HG03439 (cell line): ENCODE measurements at regions not wholly inside any gene's neighbourhood (a gene's known extent, or its start where the extent isn't known, plus 50 kb on each side); places are given as distances from the start of the nearest gene placed in this dataset.
A peak's percentile ranks its signal among the peaks of the same experiment; 100 is the strongest.

ENCODE experiments used
- ATAC-seq: cut with Tn5 transposase; IDR thresholded peaks from one replicate; pipeline ENCODE4 v1.9.1; 2021; ENCODE audit warnings: mild to moderate bottlenecking, moderate library complexity; ENCODE audit not compliant: unreplicated experiment

DNA sequence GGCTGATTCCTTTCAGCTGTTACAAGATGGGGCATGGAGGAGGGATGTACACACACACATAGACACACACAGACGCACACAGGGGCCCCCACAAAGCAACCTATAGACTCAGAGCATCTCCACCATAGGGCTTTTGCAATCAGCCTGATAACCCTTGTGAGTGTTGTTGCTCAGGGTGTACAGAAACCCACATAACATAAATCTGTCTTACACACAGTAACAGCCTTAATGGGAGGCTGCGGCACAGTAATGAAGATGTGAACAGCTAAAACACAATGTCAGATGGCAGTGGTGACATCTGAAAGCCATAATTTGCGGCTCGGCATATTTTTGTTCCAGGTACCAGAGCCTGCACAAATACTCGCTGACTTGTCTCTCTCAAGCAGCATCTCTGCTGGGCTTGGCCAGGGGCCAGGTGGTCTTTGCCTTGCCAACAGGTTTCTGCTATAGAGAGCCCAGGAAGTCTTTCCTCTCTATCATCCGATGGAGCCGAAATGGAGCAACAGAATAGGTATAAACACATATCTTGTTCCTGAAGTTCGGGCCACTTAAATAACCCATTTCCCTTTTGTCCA, 357.2 kb upstream of the GATB start:
- no peak for ATAC-seq

DNA sequence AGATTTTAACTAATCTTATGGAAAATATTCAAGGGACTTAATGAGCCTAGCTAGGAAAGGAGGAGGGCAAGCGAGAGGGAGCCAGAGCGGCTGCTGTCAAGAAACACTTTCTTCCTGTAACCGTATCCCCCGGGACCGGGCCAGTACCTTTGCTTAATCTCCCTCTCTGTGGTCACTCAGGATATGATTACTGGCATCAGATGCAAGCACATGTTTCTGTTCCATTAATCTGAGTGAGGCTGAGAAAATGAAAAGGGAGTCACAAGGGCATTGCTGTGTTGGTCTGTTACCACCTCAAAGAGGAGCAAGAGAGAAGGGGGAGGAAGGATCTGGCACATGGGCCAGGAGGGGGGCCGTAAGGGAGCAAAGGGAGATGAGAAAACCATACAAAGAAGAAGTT, 356.7 kb upstream of the GATB start:
- no peak for ATAC-seq

DNA sequence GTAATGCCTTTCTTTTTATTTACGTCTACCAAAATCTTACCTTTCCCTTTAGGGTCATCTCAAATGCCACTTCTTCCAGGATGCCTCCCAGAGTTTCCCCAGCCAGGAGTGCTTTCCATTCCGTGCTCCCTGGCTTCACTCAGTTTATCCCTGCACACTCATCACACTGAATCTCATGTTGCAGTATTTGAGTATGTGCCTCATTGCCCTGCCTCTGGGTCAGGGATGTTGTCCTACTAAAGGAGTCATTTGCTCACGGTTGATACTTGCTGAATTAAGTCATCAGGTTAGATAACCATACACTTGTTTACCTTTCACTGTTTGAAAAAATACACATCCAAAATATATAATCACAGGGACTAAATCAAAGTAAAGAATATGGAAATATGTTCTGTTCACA, 356.2 kb upstream of the GATB start:
- no peak for ATAC-seq

DNA sequence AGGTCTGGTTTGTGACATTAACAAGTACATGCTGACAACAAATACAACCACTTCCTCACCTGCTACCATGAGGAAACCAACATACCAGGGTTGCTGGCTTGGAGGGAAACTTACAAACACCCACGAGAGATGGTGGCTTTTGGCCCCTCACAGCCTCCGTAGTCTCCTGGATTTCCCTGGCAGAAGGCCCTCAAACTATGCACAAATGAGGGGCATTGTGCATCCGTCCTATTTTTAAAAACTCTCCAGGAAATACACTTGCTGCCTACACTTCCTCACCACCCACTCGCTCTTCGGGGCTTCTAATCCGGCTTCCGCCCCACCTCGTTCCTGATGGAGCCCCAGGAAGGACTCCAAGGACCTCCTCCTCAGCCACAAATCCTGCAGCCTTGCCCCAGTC, 355.0 kb upstream of the GATB start:
- ATAC-seq = no peak

DNA sequence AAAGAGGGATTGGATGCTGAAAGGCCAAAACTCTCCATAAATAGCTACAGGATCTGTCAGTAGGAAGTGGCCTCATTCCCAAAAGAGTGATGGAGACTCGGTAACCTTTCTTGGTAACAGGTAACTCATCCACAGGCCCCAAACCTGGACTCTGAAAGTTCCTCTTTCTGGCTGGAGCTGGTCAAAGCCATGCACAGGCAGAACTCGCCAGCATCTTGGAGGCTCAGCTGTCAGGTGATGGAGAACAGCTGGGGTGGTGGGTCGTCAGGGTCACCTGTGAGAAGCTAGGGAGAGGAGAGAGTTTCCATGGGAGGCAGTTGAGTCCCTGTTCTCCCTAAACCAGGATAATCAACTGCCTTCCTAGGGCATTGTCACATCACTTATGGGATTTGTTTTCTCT, 354.3 kb upstream of the GATB start:
- no peak for ATAC-seq

DNA sequence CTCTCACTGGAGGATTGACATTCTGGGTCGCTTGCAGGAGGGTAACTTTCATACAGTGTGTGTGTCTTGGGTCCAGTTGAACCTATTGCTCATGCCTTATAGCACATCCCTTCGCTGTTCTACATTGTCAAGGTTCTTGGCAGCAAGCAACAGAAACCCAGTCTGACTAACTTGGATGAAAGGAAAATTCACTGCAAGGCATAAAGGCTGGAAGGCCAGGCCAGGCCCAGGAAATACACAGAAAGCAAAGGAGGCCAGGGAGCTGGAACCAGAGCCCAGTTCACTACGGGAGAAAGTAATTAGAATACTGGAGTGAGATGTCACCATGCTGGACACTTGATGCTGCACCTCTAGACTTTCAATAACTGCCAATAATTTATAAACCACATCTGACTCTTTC, 353.8 kb upstream of the GATB start:
- ATAC-seq = no peak

DNA sequence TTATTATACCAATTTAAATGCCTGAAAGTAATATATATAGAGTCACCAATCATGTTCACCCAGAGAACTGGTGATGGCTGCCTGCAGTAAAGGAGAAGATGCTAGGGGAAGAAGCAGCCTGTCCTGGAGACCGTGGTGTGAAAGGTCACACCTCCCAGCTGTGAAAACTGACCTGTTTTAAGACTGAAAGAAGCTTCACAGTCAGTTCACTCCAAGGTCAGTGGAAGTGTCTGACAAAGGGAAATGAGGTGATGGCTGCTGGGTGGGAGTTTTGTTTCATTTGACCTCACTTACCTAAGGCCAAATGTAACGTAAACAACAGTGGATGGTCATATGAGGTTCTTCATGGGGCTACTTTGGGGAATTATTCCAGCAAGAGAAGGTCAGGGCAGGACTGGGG, 352.1 kb upstream of the GATB start:
- ATAC-seq = peak; percentile 70

DNA sequence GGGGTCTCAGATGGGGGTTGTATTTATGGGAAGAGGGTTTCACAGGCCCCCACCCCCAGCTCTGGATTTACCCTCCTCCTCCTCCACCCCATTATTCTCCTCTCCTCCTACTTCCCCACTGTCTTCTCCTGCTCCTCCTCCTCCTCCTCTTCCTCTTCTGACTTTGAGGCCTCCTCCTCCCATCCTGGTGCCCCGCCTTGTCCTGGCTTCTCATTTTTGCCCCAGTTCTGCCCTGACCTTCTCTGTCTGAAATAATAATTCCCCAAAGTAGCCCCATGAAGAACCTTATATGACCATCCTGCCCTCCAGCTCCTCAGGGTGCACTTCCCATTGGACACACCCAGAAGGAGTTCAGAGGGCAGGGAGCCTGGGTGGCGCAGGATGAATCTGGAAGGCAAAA, 351.4 kb upstream of the GATB start:
- no peak for ATAC-seq

DNA sequence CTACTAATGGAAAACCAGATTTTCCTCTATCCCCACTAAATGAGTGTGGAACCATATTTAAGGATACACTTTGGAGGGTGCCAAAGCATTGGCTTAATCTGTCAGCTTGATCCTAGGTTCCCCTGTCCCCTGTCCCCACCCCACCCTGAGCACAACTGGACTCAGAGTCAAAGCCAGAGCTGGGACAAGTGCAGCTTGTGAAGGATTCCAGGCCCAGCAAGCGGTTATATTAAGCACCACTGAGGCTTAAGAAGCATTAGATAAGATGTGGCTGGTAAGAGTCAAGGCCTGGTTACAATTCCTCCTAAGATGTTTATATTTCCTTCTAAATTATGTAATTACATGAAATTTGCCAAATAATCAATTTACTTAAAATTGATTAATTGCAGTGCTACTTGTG, 350.0 kb upstream of the GATB start:
- no peak for ATAC-seq

DNA sequence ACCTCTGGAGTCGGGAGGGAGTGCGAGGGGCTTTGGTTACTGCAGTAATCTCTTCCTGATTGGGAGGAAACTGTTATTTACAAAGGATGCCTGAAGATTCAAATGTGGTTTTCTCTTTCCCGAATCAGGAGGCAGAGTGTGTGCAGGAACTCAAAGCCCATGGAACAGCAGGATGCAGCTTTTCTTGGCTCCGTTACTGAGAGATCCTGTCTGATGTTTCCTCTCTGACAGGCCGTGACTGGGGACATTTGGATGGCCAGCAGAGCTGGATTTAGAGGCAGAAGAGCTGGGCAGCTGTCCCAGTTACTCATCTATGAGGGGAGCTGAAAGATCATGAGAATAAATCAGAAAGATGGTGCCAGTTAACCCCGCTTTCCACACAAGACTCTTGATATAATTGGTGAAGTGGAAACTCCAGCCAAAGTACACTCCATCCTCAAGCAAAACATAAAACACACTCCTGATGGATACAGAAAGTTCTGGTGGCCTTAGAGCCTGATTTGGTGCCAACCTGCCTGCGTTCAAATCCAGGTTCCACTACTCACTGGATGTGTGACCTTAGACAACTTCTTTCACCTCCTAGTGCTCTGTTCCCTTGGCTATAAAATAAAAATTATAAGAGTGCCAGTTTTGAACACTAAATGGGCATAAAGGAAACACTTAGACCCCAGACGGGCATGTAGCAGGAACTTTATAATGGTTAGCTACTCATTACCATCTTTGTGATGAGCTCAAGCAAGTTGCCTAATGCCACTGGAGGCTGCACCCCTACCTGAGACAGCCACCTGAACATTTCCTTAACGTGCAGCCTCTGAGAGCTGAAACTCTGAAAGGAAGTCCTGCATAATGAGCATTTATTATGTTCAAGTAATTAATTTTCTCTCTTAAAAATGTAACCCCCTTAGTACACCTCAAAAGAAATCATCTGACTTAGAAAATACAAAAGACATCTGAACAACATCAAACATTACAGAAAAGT, 349.0 kb upstream of the GATB start:
- ATAC-seq = no peak

DNA sequence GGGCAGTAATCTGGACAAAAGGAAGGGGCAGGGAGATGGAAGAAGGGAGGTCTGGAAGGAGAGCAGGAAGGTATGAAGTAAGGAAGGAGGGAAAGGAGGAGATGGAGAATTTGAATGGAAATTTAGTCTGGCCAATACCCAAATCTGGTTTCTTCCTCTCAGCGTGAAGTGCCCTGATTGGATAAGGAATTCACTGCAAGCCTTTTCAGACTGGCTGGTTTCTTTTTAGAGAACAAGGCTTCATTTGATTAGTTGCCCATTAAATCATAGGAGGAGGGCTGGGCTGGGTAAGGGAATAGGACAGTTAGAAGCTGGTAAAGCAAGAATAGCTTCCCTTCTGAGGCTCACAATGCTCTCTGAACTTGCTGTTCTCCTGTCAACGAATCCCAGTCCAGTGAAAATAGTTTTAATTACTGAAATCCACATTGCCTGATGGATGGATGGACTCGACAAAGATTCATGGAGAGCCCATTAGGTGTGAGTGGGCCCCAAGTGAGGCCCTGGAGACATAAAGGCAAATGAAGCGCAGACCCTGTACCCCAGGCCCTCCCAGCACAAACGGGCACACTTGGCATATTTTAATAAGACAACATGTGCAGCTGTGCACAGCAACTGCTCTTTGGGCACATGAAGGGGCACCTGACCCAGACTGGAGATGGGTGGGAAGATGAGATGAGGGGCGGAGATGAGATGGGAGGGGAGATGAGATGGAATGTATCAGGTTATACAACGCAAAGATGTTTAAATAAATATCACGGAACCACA, 347.1 kb upstream of the GATB start:
- no peak for ATAC-seq

DNA sequence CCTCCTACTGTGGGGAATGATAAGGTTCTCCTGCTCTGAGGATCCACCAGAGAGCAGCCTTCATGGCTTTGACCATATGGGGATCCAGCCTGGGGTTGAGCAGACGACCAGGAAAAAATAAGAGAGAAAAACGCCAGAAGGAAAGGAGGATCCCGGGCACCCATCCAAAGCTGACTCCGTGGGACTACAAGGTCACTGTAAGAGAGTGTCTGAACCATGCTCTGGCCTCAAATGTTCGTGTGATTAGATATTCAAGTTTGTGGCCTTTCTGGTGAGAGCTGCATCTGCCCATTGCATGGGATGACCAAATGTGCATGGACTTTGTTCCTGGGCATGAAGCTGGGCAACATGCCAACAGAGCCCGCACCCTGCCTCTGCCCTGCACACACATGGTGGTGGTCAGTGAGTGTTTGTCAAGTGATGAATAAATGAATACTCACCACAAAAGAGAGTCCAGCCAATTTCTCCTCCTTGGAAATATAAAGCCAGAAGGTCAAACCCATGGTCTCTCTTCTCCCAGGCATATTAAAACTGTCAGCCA, 346.0 kb upstream of the GATB start:
- ATAC-seq = no peak

DNA sequence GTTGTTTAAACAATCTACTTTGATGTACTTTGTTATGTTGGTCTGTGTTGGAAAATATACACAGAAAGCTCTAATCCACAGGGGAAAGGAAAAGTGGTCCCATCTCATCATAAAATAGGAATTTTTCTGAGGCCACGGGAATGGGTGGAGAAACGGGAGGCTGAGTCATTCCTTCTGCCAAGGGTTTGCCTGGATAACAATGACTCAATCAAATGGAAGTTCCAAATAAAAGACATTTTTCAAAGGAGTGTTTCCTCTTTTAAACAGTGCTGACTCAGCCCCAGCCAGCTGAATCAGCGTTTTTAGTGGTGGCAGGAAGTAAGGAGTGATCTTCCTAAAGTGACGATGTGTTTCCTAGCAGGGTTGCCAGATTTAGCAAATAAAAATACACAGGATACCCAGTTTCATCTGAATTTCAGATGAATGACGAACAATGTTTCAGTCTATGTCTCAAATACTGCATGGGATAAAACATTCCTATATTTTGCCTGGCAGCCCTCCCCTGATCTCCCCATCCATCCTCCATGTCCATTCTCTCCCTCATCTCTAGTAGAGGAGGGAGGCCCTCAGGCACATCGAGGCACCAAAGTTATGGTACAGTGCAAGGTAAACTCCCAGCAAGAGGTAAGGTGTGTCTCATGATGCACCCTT, 345.4 kb upstream of the GATB start:
- no peak for ATAC-seq

DNA sequence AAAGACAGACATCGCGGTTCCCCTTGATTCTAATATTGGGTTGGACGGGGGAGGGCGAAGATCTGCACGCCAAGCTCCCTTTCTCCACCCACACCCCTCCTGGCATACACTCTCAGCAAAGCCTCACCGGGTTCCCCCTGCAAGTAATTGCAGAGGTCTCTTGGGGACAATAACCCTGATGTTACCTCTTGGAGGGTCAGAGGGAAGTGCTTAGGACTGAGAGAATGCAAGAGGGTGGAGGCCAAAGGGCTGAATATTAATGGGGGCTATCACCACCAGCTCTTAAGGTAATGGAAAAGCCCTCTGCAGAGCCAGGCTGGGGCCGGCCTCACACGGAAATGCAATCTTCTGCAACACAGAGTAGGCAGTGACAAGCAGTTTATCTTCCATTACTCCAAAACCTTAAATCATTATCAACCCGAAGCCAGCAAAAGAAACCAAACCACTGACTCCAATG, 344.1 kb upstream of the GATB start:
- no peak for ATAC-seq

DNA sequence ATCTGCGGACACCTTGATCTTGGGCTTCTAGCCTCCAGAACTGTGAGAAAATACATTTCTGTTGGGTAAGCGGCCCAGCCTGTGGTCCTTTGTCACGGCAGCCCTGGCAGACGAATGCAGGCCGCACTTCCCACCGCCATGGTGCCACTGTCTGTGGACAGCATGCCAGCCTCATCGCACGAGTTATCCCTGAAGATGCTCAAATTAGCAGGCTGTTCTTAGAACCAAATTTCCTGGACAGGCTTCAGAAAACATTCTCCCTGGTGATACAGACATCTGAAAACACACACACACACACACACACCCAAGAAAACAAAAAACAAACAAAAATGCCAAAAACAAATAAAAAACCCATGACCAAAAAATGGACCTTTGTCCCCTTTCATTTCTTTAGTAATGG, 343.5 kb upstream of the GATB start:
- ATAC-seq = no peak

DNA sequence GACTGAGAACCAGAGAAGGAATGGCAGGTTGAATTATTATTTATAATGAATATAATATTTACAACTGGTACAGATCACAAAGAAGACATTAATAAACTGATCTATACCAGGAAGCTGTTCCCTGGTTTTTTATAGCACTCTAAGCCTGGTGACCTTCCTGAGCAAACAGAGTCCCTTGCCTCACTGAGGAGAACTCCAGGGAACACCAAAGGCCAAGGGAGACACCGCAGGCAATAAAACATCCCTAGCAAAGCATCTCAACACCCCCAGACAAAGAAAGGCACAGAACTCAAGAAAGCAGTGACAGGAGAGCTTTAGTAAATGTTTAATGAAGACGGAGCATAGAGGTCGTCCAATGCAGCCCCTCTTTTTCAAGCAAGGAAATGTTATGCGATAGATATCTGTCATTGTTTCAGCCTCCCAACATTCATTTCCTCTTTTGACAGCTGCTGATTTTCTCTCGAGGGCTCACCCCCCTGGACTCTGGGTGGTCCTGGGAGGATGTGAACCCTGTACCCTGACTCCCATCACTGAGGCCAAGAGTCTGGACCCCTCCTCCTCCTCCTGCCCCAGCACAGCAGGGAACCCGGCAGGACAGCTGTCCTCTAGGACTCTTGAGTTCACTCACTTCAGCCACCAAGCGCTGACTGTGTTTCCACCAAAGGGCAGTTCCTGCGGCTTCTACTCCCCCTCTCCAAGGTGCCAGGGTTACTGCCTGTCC, 342.5 kb upstream of the GATB start:
- no peak for ATAC-seq

DNA sequence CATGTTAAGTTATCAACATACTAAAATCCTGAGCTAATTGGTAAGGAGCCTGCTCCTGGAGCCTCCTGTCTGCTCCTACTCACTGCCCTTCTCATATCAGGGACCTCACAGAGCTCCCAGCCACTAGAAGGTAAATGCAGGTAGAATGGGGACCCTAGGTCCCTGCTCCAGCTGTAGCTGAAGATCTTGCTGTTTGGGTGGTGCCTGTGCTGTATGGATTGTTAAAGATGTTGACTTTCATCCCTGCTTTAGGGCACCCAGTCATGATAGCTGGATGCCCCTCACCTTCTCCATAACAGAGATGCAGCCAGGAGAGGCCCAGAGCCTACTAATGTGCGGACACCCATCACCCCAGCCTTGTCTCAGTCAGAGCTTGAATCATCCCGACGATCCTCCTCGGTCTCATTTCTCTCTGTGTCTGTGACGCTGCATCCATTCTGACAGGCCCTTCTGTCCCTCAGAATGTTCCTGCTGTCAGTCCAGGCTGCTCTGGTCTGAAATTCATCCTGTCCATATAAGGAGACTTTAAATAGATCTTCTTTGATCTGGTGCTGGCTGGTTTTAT, 341.7 kb upstream of the GATB start:
- ATAC-seq = no peak

DNA sequence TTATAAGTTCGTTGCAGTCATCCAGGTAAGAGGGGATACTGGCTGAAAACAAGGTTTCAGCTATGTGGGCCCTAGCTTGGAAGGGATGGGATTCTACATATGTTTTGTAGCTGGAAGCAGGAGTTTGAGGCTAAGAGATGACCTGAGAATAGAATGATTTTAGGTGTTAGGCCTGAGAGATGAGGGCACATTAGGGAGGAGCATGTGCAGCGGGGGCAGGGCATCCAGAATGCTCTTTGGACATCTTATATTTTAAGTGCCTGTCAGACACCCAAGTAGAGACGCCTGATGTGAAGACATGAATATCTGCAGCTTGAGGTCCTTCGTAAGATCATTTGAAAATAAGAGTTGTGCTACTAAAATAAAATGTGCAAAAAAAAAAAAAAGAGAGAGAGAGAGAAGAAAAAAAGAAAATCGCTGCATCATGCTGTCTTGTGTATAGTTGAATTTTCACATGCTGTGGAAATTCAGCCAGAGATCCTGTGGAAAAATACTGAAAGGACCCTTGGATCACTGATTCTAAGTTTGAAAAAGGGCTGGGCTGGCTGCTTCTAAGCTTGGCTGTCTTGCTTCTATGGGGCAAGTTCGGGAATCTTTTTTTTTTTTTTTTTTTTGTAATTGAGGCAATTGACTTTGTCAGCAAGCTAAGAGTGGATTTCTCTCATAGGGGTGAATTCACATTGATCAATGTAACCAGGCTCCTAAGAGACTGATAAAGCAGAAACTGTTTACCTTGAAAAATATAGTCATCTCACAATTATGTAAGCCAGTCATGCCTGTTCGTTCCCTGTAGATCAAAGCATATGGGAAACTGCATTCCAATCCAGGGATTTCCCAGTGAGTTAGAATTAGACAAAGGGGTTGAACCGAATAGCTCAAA, 341.0 kb upstream of the GATB start:
- no peak for ATAC-seq
